HG03103 (cell line): ENCODE measurements at regions not wholly inside any gene's neighbourhood (a gene's known extent, or its start where the extent isn't known, plus 50 kb on each side); places are given as distances from the start of the nearest gene placed in this dataset.

Experiments
- ATAC-seq: cut with Tn5 transposase; IDR thresholded peaks from one replicate; pipeline ENCODE4 v1.9.1; 2021; ENCODE audit warnings: low read depth; ENCODE audit not compliant: unreplicated experiment

- ATAC-seq, result no peak
Observed at GRCh38 chr11:79940165-79940564, 499.3 kb upstream of the TENM4 start.

- no peak for ATAC-seq
Observed at GRCh38 chr11:79939111-79939510, 498.3 kb upstream of the TENM4 start.

GRCh38 chr11:79937676-79938334, 497.0 kb upstream of the TENM4 start:
- no peak for ATAC-seq

GRCh38 chr11:79932612-79933011, 491.8 kb upstream of the TENM4 start:
- ATAC-seq, result no peak

- ATAC-seq, result no peak
Observed at GRCh38 chr11:79931692-79932091, 490.9 kb upstream of the TENM4 start.

- ATAC-seq, result no peak
Observed at GRCh38 chr11:79926707-79927106, 485.9 kb upstream of the TENM4 start.

- ATAC-seq, result peak; percentile 83
Observed at GRCh38 chr11:79925570-79925969, 484.7 kb upstream of the TENM4 start.

- no peak for ATAC-seq
Observed at GRCh38 chr11:79922641-79923040, 481.8 kb upstream of the TENM4 start.

- no peak for ATAC-seq
Observed at GRCh38 chr11:79920480-79920879, 479.6 kb upstream of the TENM4 start.

- ATAC-seq, result no peak
Observed at GRCh38 chr11:79919350-79919749, 478.5 kb upstream of the TENM4 start.

- no peak for ATAC-seq
Observed at GRCh38 chr11:79918846-79919245, 478.0 kb upstream of the TENM4 start.

GRCh38 chr11:79906164-79906563, 465.3 kb upstream of the TENM4 start:
- ATAC-seq, result no peak

GRCh38 chr11:79902493-79902892, 461.7 kb upstream of the TENM4 start:
- no peak for ATAC-seq

- no peak for ATAC-seq
Observed at GRCh38 chr11:79897896-79898295, 457.1 kb upstream of the TENM4 start.

- no peak for ATAC-seq
Observed at GRCh38 chr11:79896258-79896657, 455.4 kb upstream of the TENM4 start.

GRCh38 chr11:79894111-79894510, 453.3 kb upstream of the TENM4 start:
- no peak for ATAC-seq

- no peak for ATAC-seq
Observed at GRCh38 chr11:79890272-79890671, 449.4 kb upstream of the TENM4 start.

- ATAC-seq, result no peak
Observed at GRCh38 chr11:79864882-79865281, 424.1 kb upstream of the TENM4 start.

- ATAC-seq, result no peak
Observed at GRCh38 chr11:79860336-79860735, 419.5 kb upstream of the TENM4 start.

- no peak for ATAC-seq
Observed at GRCh38 chr11:79857377-79858214, 416.8 kb upstream of the TENM4 start.

GRCh38 chr11:79852176-79852575, 411.3 kb upstream of the TENM4 start:
- ATAC-seq, result no peak
